Endothelial cell of umbilical vein (primary cell): ENCODE measurements at regions not wholly inside any gene's neighbourhood (a gene's known extent, or its start where the extent isn't known, plus 50 kb on each side); places are given as distances from the start of the nearest gene placed in this dataset.

Experiments used
- BruUV-seq: library from RNA; stranded (reverse); fragments of 400-500 nt; replicated peaks from 2 replicates; lab custom pipeline; 2021; lab: Mats Ljungman, UMichigan
- CTCF ChIA-PET: fragments of 300-600, 350-600 bp; sonication (Branson Sonifier 250); formaldehyde crosslinking; loops from one replicate; lab custom pipeline; 2021; ENCODE audit warnings: antibody characterized with exemption, inconsistent platforms; lab: Charles Lee
- POLR2A ChIA-PET: fragments of 300-600, 350-600 bp; sonication (Branson Sonifier 250); formaldehyde crosslinking; loops from one replicate; lab custom pipeline; 2021; ENCODE audit warnings: antibody characterized with exemption, inconsistent platforms; lab: Charles Lee
- DNase-seq: peaks from one replicate; pipeline ENCODE4 v3.0.0-alpha.2; 2011; ENCODE audit warnings: low read depth, low spot score
- FAIRE-seq: peaks from 2 replicates; lab custom pipeline; 2011; peaks lifted over from hg19 to GRCh38; lab: Jason Lieb, UNC
- H2AFZ ChIP-seq: 2 replicates; pipeline ENCODE4 v1.6.0; 2012; ENCODE audit warnings: low read depth, low read length, control low read depth, inconsistent platforms
- H3K27ac ChIP-seq: 2 replicates; pipeline ENCODE4 v1.5.1; 2011; ENCODE audit warnings: low read depth, mild to moderate bottlenecking, control low read depth, low read length, moderate library complexity; ENCODE audit not compliant: insufficient read depth
- H3K27me3 ChIP-seq, 2 experiments: 2 replicates each; pipeline versions ENCODE4 v1.6.0 to v1.6.1; 2011; ENCODE audit warnings: low read length in 2 of 2, mixed read lengths in 1 of 2; ENCODE audit not compliant: control insufficient read depth in 2 of 2, insufficient read depth in 2 of 2
- H3K36me3 ChIP-seq, 2 experiments: 2 replicates in 1 of 2; 3 replicates in 1 of 2; pipeline ENCODE4 v1.5.1; 2011; ENCODE audit warnings: low read length in 2 of 2, mild to moderate bottlenecking in 1 of 2, moderate library complexity in 1 of 2; ENCODE audit not compliant: control insufficient read depth in 2 of 2, insufficient read depth in 2 of 2; ENCODE audit errors: extremely low read depth in 1 of 2
- H3K4me1 ChIP-seq: 3 replicates; pipeline ENCODE4 v1.5.1; 2011; ENCODE audit warnings: mild to moderate bottlenecking, low read length; ENCODE audit not compliant: control insufficient read depth, insufficient read depth; ENCODE audit errors: extremely low read depth
- H3K4me2 ChIP-seq: 2 replicates; pipeline ENCODE4 v1.6.1; 2011; ENCODE audit warnings: low read length, control low read depth, mixed read lengths; ENCODE audit not compliant: insufficient read depth
- H3K4me3 ChIP-seq, 3 experiments: fragments of 200-600 bp in 1 of 3; sonication (generic), shearing (Covaris generic) in 1 of 3; replicated peaks in 1 of 3; 2 replicates each; pipeline ENCODE4 v1.5.1; 2011 to 2016; ENCODE audit warnings: control low read depth in 3 of 3, low read length in 3 of 3, mild to moderate bottlenecking in 2 of 3, inconsistent platforms in 1 of 3, low read depth in 1 of 3, moderate library complexity in 1 of 3; ENCODE audit not compliant: insufficient read depth in 1 of 3
- H3K79me2 ChIP-seq: 2 replicates; pipeline ENCODE4 v1.6.0; 2012; ENCODE audit warnings: low read length, inconsistent platforms; ENCODE audit not compliant: control insufficient read depth, insufficient read depth
- H3K9ac ChIP-seq: replicated peaks from 2 replicates; pipeline ENCODE3; 2011; ENCODE audit warnings: low read length, control low read depth; ENCODE audit not compliant: insufficient read depth; ENCODE audit errors: extremely low read depth
- H3K9me1 ChIP-seq: replicated peaks from 3 replicates; pipeline ENCODE4 v1.6.0; 2011; ENCODE audit warnings: mild to moderate bottlenecking, low read length; ENCODE audit not compliant: control insufficient read depth, insufficient read depth; ENCODE audit errors: extremely low read depth
- H3K9me3 ChIP-seq: replicated peaks from 2 replicates; pipeline ENCODE4 v1.5.1; 2012; ENCODE audit warnings: low read length, inconsistent platforms; ENCODE audit not compliant: control insufficient read depth, insufficient read depth
- H4K20me1 ChIP-seq: replicated peaks from 2 replicates; pipeline ENCODE3; 2011; ENCODE audit warnings: mild to moderate bottlenecking, low read length; ENCODE audit not compliant: control insufficient read depth, insufficient read depth; ENCODE audit errors: extremely low read depth
- EZH2 ChIP-seq: IDR thresholded peaks from 2 replicates; pipeline ENCODE4 v1.6.1; 2012; ENCODE audit warnings: borderline replicate concordance, low read depth, mild to moderate bottlenecking, moderate library complexity, low read length, inconsistent platforms; ENCODE audit not compliant: severe bottlenecking
- FOS ChIP-seq: IDR thresholded peaks from 2 replicates; pipeline ENCODE4 v1.6.1; 2011; ENCODE audit warnings: mild to moderate bottlenecking, low read length, moderate library complexity, borderline replicate concordance; ENCODE audit not compliant: insufficient read depth
- GATA2 ChIP-seq: IDR thresholded peaks from 2 replicates; pipeline ENCODE4 v1.7.0; 2011; ENCODE audit warnings: low read depth, mild to moderate bottlenecking, moderate library complexity, mixed read lengths, low read length; ENCODE audit not compliant: insufficient read length, insufficient read depth
- JUN ChIP-seq: IDR thresholded peaks from 2 replicates; pipeline ENCODE4 v1.6.1; 2011; ENCODE audit warnings: borderline replicate concordance, low read depth; ENCODE audit not compliant: insufficient read length, insufficient read depth
- MYC ChIP-seq: IDR thresholded peaks from one replicate; pipeline ENCODE4 v1.6.1; 2011; ENCODE audit warnings: mild to moderate bottlenecking, low read depth, low read length
- POLR2A ChIP-seq: IDR thresholded peaks from 2 replicates; pipeline ENCODE4 v1.6.1; 2012; ENCODE audit warnings: low read depth, mild to moderate bottlenecking, control low read depth, low read length
- POLR2AphosphoS5 ChIP-seq: IDR thresholded peaks from 2 replicates; pipeline ENCODE4 v1.6.1; 2012; ENCODE audit warnings: low read depth, mild to moderate bottlenecking, control low read depth, low read length, moderate library complexity; ENCODE audit not compliant: insufficient read depth
- dilution Hi-C: fragments of 300-500 bp; cut with MboI; formaldehyde crosslinking; loops from one replicate; pipeline ENCODE4 v1.15.0; 2019; ENCODE audit warnings: low sequenced_read_pairs; ENCODE audit not compliant: extremely low pct_ligation_motif_present
- intact Hi-C: fragments of 100-400 bp; cut with micrococcal nuclease; formaldehyde crosslinking; loops from one replicate; pipeline ENCODE4 v1.10.0; 2022
- TF ChIP-seq, protein P1 (sequence below): IDR thresholded peaks from 2 replicates; pipeline ENCODE4 v1.6.1; 2011; ENCODE audit not compliant: insufficient read depth, insufficient read length
- TF ChIP-seq, protein P2 (sequence below), 2 donors: IDR thresholded peaks; 1 replicate in 1 of 2; 2 replicates in 1 of 2; pipeline ENCODE4 v1.5.1; 2011; ENCODE audit warnings: low read length in 2 of 2, mild to moderate bottlenecking in 2 of 2, moderate library complexity in 2 of 2, control low read depth in 1 of 2, inconsistent platforms in 1 of 2, low read depth in 1 of 2; ENCODE audit not compliant: insufficient read depth in 1 of 2; ENCODE audit errors: extremely low read depth in 1 of 2

DNA sequence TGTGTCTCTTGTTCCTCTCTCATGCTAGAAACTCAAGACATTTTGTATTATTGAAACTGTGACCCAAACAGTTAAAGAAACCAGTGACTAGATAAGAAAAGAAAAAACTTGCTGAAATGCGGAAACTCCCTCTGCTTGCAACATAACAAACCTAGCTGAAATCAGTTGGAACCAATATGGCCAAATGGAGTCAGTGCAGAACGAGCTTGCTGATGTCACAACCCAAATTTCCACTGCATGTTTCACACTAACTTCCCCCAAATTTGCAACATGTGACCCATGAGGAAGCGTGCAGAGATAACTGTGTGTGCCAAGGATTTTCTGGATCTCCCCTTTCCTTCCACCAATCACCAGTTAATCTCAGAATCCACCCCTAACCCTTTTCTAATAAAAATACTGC lies 208.0 kb downstream of the DLEU7 start:
- no TSS peak for BruUV-seq
- Histone ChIP-seq H3K79me2 (no peaks in the 10 kb centered on the region), H3K9ac (no peak overlapping the region), H3K4me2 (no peak overlapping the region), H3K9me3 (no peaks in the 10 kb centered on the region), H3K36me3 (no peaks in the 10 kb centered on the region), H3K27me3 (no peaks in the 10 kb centered on the region), H3K4me3 (no peak overlapping the region), H3K4me1 (no peaks in the 10 kb centered on the region), H3K9me1 (no peaks in the 10 kb centered on the region), H3K27ac (no peak overlapping the region), H2AFZ (no peak overlapping the region), H4K20me1 (no peaks in the 10 kb centered on the region)
- CTCF ChIA-PET = no interaction called here
- intact Hi-C loops (no loop called here), dilution Hi-C loops (no loop called here)
- DNase-seq = no peak
- POLR2A ChIA-PET = no interaction called here
- TF ChIP-seq MYC = no peak
- TF ChIP-seq POLR2AphosphoS5 = no peak
- no peak for TF ChIP-seq EZH2
- no peak for TF ChIP-seq GATA2
- no peak for TF ChIP-seq FOS
- TF ChIP-seq, protein P1, sequence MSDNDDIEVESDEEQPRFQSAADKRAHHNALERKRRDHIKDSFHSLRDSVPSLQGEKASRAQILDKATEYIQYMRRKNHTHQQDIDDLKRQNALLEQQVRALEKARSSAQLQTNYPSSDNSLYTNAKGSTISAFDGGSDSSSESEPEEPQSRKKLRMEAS = no peak
- TF ChIP-seq POLR2A = no peak
- TF ChIP-seq, protein P2, sequence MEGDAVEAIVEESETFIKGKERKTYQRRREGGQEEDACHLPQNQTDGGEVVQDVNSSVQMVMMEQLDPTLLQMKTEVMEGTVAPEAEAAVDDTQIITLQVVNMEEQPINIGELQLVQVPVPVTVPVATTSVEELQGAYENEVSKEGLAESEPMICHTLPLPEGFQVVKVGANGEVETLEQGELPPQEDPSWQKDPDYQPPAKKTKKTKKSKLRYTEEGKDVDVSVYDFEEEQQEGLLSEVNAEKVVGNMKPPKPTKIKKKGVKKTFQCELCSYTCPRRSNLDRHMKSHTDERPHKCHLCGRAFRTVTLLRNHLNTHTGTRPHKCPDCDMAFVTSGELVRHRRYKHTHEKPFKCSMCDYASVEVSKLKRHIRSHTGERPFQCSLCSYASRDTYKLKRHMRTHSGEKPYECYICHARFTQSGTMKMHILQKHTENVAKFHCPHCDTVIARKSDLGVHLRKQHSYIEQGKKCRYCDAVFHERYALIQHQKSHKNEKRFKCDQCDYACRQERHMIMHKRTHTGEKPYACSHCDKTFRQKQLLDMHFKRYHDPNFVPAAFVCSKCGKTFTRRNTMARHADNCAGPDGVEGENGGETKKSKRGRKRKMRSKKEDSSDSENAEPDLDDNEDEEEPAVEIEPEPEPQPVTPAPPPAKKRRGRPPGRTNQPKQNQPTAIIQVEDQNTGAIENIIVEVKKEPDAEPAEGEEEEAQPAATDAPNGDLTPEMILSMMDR (IDR thresholded peaks at IDR 0.05; ENCODE audit: extremely low read depth in 1 of 2, insufficient read depth in 1 of 2, low read depth in 1 of 2, low read length in 2 of 2) = no peak
- TF ChIP-seq JUN = no peak
- no peak for FAIRE-seq
